NB4 (cell line): ENCODE measurements at regions not wholly inside any gene's neighbourhood (a gene's known extent, or its start where the extent isn't known, plus 50 kb on each side); places are given as distances from the start of the nearest gene placed in this dataset.

ENCODE experiments used
- POLR2A ChIP-seq: IDR thresholded peaks from 2 replicates; pipeline ENCODE4 v1.6.1; 2011; ENCODE audit warnings: mild to moderate bottlenecking; ENCODE audit not compliant: insufficient read length; ENCODE audit errors: extremely low read depth
- TF ChIP-seq, protein P1 (sequence below): IDR thresholded peaks from one replicate; pipeline ENCODE4 v1.5.1; 2012; ENCODE audit warnings: low read depth, low read length

DNA sequence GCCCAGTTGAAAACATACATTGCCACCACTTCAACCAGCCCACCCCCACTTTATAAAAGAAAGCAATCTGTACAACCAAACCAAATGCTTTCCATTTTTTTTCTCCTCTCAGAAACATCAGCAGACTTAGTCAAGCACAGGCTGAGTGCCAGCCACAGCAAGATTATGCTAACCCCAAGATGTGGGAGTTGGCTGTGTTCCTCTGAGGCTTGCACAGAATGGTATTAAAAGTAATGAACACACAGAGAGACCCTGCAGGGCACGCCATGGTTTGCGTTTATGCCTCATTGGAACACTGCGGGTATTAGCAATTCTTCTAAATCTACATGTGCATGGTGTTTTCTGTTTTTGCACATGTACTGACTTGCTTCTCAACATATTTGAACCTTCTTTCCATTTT lies 419.9 kb upstream of the GRAMD2B start:
- TF ChIP-seq, protein P1, sequence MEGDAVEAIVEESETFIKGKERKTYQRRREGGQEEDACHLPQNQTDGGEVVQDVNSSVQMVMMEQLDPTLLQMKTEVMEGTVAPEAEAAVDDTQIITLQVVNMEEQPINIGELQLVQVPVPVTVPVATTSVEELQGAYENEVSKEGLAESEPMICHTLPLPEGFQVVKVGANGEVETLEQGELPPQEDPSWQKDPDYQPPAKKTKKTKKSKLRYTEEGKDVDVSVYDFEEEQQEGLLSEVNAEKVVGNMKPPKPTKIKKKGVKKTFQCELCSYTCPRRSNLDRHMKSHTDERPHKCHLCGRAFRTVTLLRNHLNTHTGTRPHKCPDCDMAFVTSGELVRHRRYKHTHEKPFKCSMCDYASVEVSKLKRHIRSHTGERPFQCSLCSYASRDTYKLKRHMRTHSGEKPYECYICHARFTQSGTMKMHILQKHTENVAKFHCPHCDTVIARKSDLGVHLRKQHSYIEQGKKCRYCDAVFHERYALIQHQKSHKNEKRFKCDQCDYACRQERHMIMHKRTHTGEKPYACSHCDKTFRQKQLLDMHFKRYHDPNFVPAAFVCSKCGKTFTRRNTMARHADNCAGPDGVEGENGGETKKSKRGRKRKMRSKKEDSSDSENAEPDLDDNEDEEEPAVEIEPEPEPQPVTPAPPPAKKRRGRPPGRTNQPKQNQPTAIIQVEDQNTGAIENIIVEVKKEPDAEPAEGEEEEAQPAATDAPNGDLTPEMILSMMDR: no peak
- no peak for TF ChIP-seq POLR2A
